PFSK-1 (cell line): ENCODE measurements at regions not wholly inside any gene's neighbourhood (a gene's known extent, or its start where the extent isn't known, plus 50 kb on each side); places are given as distances from the start of the nearest gene placed in this dataset.

ENCODE experiments used
- FOXP2 ChIP-seq: optimal IDR thresholded peaks from 2 replicates; pipeline ENCODE3; 2011; ENCODE audit warnings: borderline replicate concordance, control low read depth, inconsistent platforms; ENCODE audit not compliant: insufficient read depth; ENCODE audit errors: extremely low read length, extremely low read depth
- POLR2AphosphoS5 ChIP-seq: IDR thresholded peaks from 2 replicates; pipeline ENCODE4 v1.6.1; 2012; ENCODE audit warnings: low read depth, mild to moderate bottlenecking, control low read depth, low read length, moderate library complexity
- REST ChIP-seq, 2 experiments: IDR thresholded peaks; 2 replicates each; pipeline versions ENCODE4 v1.6.1 to v1.8.0; 2011 to 2012; ENCODE audit warnings: low read depth in 2 of 2, low read length in 2 of 2, control low read depth in 1 of 2, inconsistent platforms in 1 of 2, mild to moderate bottlenecking in 1 of 2, moderate library complexity in 1 of 2; ENCODE audit not compliant: insufficient read depth in 1 of 2
- SIN3A ChIP-seq: IDR thresholded peaks from 2 replicates; pipeline ENCODE4 v1.6.1; 2012; ENCODE audit warnings: mild to moderate bottlenecking, low read length, moderate library complexity, borderline replicate concordance; ENCODE audit not compliant: insufficient read depth
- TAF1 ChIP-seq: IDR thresholded peaks from 2 replicates; pipeline ENCODE4 v1.6.1; 2012; ENCODE audit warnings: low read length, control low read depth, borderline replicate concordance; ENCODE audit not compliant: insufficient read depth

GRCh38 chr22:49576241-49577141 lies 251.2 kb downstream of the BRD1 start:
- TF ChIP-seq SIN3A: no peak
- TF ChIP-seq REST (IDR thresholded peaks at IDR 0.05; ENCODE audit: insufficient read depth in 1 of 2, low read depth in 2 of 2, low read length in 2 of 2): no peak
- TF ChIP-seq POLR2AphosphoS5: no peak
- TF ChIP-seq TAF1: no peak
- TF ChIP-seq FOXP2: no peak
